Endothelial cell (in vitro differentiated cells): ENCODE measurements at regions not wholly inside any gene's neighbourhood (a gene's known extent, or its start where the extent isn't known, plus 50 kb on each side); places are given as distances from the start of the nearest gene placed in this dataset.

Experiments
- DNase-seq: peaks from one replicate; pipeline ENCODE4 v3.0.0; 2021; ENCODE audit warnings: low spot score
- H3K27ac Mint-ChIP-seq: one replicate; pipeline ENCODE4 v1.8.0; 2021; ENCODE audit warnings: mixed read lengths, inconsistent platforms; ENCODE audit not compliant: unreplicated experiment
- H3K27me3 Mint-ChIP-seq: one replicate; pipeline ENCODE4 v1.8.0; 2021; ENCODE audit warnings: mild to moderate bottlenecking, moderate library complexity, mixed read lengths, inconsistent platforms; ENCODE audit not compliant: unreplicated experiment
- H3K36me3 Mint-ChIP-seq: one replicate; pipeline ENCODE4 v1.8.0; 2021; ENCODE audit warnings: mild to moderate bottlenecking, low read depth, mixed read lengths, inconsistent platforms; ENCODE audit not compliant: unreplicated experiment
- H3K4me1 Mint-ChIP-seq: one replicate; pipeline ENCODE4 v1.8.0; 2021; ENCODE audit warnings: mild to moderate bottlenecking, mixed read lengths, inconsistent platforms; ENCODE audit not compliant: unreplicated experiment
- H3K4me3 Mint-ChIP-seq: one replicate; pipeline ENCODE4 v1.8.0; 2021; ENCODE audit warnings: mild to moderate bottlenecking, mixed read lengths, inconsistent platforms; ENCODE audit not compliant: unreplicated experiment
- H3K9me3 Mint-ChIP-seq: one replicate; pipeline ENCODE4 v1.8.0; 2021; ENCODE audit warnings: mixed read lengths, inconsistent platforms; ENCODE audit not compliant: unreplicated experiment
- CTCF ChIP-seq: fragments of 200-600 bp; sonication (generic); IDR thresholded peaks from one replicate; pipeline ENCODE4 v1.5.0; 2021; ENCODE audit warnings: antibody characterized with exemption; ENCODE audit not compliant: unreplicated experiment

GRCh38 chr10:106410331-106410730, 754.2 kb downstream of the SORCS1 start:
- H3K4me3 Mint-ChIP-seq = no peak overlapping the region
- H3K27ac Mint-ChIP-seq = no peak overlapping the region
- no peaks in the 10 kb centered on the region for H3K9me3 Mint-ChIP-seq
- H3K27me3 Mint-ChIP-seq = peaks cover 2% of the 10 kb centered on the region
- no peaks in the 10 kb centered on the region for H3K4me1 Mint-ChIP-seq
- no peak for DNase-seq
- no peaks in the 10 kb centered on the region for H3K36me3 Mint-ChIP-seq
- TF ChIP-seq CTCF = no peak

GRCh38 chr10:106405141-106405540, 759.4 kb downstream of the SORCS1 start:
- H3K9me3 Mint-ChIP-seq = no peaks in the 10 kb centered on the region
- no peak for DNase-seq
- no peak overlapping the region for H3K4me3 Mint-ChIP-seq
- H3K36me3 Mint-ChIP-seq = no peaks in the 10 kb centered on the region
- no peak overlapping the region for H3K27ac Mint-ChIP-seq
- no peaks in the 10 kb centered on the region for H3K27me3 Mint-ChIP-seq
- no peaks in the 10 kb centered on the region for H3K4me1 Mint-ChIP-seq
- TF ChIP-seq CTCF = no peak

- Mint-ChIP-seq H3K4me1 (no peaks in the 10 kb centered on the region), H3K27ac (no peak overlapping the region), H3K9me3 (no peaks in the 10 kb centered on the region), H3K36me3 (no peaks in the 10 kb centered on the region), H3K4me3 (no peak overlapping the region), H3K27me3 (no peaks in the 10 kb centered on the region)
- no peak for DNase-seq
- TF ChIP-seq CTCF = no peak
Observed at GRCh38 chr10:106402458-106402857, 762.0 kb downstream of the SORCS1 start.

- Mint-ChIP-seq H3K27me3 (no peaks in the 10 kb centered on the region), H3K9me3 (no peaks in the 10 kb centered on the region), H3K4me3 (no peak overlapping the region), H3K27ac (no peak overlapping the region), H3K4me1 (no peaks in the 10 kb centered on the region), H3K36me3 (no peaks in the 10 kb centered on the region)
- TF ChIP-seq CTCF = no peak
- DNase-seq = no peak
Observed at GRCh38 chr10:106401967-106402366, 762.5 kb downstream of the SORCS1 start.

GRCh38 chr10:106401161-106401560, 763.3 kb downstream of the SORCS1 start:
- H3K27me3 Mint-ChIP-seq = no peaks in the 10 kb centered on the region
- peak; percentile 53 for TF ChIP-seq CTCF
- no peak overlapping the region for H3K4me3 Mint-ChIP-seq
- no peak overlapping the region for H3K27ac Mint-ChIP-seq
- H3K4me1 Mint-ChIP-seq = no peaks in the 10 kb centered on the region
- H3K9me3 Mint-ChIP-seq = no peaks in the 10 kb centered on the region
- no peak for DNase-seq
- H3K36me3 Mint-ChIP-seq = no peaks in the 10 kb centered on the region
